M059J (cell line): ENCODE measurements at regions not wholly inside any gene's neighbourhood (a gene's known extent, or its start where the extent isn't known, plus 50 kb on each side); places are given as distances from the start of the nearest gene placed in this dataset.

Experiments used
- DNase-seq: peaks from one replicate; pipeline ENCODE4 v3.0.0-alpha.2; 2012; ENCODE audit warnings: low read depth

- DNase-seq: no peak
Measured at GRCh38 chr18:42394238-42394637, 439.2 kb downstream of the PIK3C3 start.

- DNase-seq: no peak
Measured at GRCh38 chr18:42401131-42401673, 446.2 kb downstream of the PIK3C3 start.

DNA sequence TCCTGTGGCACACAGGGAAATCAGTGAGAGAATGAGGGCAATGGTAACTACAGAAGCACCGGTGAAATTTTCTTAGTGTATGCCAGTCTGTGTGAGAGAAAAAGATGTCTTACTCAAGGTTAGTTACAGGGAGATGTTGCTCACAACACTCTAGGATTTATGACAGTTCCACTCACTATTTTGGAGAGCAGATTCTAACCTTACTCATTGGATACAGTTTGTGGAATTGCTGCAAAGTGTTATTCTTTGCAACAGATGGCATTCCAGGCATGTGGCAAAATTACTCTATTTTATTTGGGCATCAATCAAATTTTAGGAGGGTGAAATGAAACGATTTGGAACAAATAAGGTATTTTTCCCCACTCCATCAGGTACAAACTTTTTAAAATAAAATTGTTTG lies 449.1 kb downstream of the PIK3C3 start:
- no peak for DNase-seq

DNA sequence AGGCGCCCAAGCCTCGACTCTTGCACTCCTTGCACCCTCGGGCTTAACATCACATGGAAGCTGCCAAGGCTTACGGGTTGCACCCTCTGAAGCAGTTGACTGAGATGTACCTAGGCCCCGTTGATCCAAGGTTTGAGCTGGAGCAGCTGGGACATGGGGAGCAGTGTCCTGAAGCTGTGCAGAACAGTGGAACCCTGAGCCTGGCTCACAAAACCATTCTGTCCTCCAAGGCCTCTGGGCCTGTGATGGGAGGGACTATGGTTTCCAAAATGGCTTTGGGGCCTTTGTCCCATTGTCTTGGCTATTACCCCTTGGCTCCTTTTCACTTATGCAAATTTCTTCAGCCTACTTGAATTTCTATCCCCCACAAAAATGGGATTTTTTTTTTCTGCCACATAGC lies 454.0 kb downstream of the PIK3C3 start:
- DNase-seq: no peak

GRCh38 chr18:42412281-42412680 lies 457.2 kb downstream of the PIK3C3 start:
- no peak for DNase-seq

- DNase-seq: peak; percentile 85
Measured at GRCh38 chr18:42412896-42413295, 457.9 kb downstream of the PIK3C3 start.

DNA sequence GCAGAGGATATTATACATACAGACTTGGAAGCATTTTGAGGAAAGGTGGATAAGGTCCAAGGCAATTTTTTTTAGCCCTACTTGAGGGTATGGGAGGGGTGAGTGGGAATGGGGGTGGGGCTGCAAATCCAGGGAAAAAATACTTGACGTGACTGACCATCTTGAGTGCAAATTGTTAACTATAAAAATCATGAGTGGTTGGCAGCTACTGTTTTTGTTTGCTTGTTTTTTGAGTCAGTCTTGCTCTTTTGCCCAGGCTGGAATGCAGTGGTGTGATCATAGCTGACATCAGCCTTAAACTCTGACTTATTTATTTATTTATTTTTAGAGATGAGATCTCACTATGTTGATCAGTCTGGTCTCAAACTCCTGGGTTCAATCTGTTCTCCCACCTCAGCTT lies 458.8 kb downstream of the PIK3C3 start:
- peak; percentile 89 for DNase-seq

GRCh38 chr18:42414756-42415454 lies 459.9 kb downstream of the PIK3C3 start:
- peak; percentile 94 for DNase-seq

GRCh38 chr18:42417189-42417588 lies 462.2 kb downstream of the PIK3C3 start:
- no peak for DNase-seq

DNA sequence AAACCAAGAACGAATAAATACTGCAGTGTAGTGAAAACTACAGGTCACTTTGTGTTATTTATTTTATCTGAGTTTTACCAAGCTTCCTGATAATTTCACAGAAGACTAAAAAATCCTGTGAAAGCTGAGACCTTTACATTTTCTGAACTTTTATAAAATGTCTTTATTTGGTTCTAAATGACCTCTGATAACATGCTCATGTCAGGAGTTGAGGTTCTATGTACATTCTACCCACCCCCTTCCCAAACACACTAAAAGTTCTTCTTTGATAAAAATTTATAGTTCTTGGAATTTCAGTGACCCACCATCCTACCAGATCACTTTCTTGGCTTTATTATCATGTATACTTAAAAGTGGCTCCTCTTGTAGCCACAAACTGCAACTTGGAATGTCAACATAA lies 463.1 kb downstream of the PIK3C3 start:
- DNase-seq: no peak

- DNase-seq: no peak
Measured at GRCh38 chr18:42425025-42425424, 470.0 kb downstream of the PIK3C3 start.

GRCh38 chr18:42426496-42427015 lies 471.5 kb downstream of the PIK3C3 start:
- peak; percentile 61 for DNase-seq

- DNase-seq: no peak
Measured at GRCh38 chr18:42429196-42429595, 474.2 kb downstream of the PIK3C3 start.

- no peak for DNase-seq
Measured at GRCh38 chr18:42436222-42436765, 481.3 kb downstream of the PIK3C3 start.

- no peak for DNase-seq
Measured at GRCh38 chr18:42437001-42437400, 482.0 kb downstream of the PIK3C3 start.

GRCh38 chr18:42437646-42438045 lies 482.6 kb downstream of the PIK3C3 start:
- DNase-seq: peak; percentile 97

GRCh38 chr18:42442656-42443055 lies 487.6 kb downstream of the PIK3C3 start:
- DNase-seq: peak; percentile 51

- DNase-seq: no peak
Measured at GRCh38 chr18:42444349-42444748, 489.3 kb downstream of the PIK3C3 start.

DNA sequence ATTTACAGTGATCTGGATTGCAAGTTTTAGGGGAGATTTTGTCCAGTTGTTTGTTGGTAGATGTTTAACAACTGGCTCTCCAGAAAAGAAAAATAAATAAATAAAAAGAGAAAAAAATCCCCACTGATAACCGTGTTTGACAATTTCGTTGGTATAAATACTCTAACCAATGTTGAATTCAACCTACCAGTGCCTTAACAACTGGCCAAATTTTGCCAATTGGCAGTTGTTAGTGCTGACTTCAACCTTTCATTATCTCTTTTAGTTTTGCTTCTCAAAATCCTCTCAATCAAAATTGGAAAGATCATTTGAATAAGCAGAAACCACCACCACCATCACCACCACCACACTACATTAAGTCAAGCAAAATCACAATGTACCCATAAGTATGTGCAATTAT lies 490.3 kb downstream of the PIK3C3 start:
- DNase-seq: no peak

DNA sequence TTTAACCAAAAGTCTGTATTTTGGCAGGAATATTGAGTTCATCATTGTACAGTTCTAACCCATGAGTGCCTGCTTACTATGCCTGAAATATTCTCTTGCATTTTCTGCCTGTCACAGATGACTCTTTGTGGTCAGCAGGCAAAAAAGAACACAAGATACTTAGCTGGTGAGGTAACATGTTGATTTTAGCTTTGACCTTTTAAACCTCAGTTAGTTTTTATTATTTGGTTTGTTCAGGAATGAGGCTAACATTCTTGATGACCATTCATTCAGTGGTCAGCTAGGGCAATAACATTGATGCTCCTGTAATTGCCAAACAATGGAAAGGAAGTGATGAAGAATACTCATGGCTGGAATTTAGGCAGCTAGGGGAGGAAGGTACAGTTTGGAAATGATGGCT lies 491.2 kb downstream of the PIK3C3 start:
- peak; percentile 97 for DNase-seq

- no peak for DNase-seq
Measured at GRCh38 chr18:42447688-42448087, 492.7 kb downstream of the PIK3C3 start.

DNA sequence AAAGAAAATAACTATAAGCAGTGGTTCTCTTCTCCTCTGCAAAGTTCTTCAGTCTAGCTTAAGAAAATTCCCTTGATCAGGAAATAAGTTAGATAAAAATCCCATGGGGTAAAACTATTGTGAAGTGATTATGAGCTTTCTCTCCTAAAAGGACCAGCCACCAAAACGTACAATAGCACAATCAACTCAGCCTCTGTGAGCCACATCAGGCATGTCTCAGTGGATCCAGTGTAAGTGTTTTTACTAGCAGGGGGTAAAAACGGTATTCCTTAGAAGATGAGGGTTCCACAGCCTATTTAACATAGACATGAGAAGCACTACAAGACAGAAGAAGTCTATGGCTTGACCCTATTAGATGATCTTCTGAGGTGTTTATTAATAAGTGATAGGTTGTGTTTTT lies 503.2 kb downstream of the PIK3C3 start:
- no peak for DNase-seq

DNA sequence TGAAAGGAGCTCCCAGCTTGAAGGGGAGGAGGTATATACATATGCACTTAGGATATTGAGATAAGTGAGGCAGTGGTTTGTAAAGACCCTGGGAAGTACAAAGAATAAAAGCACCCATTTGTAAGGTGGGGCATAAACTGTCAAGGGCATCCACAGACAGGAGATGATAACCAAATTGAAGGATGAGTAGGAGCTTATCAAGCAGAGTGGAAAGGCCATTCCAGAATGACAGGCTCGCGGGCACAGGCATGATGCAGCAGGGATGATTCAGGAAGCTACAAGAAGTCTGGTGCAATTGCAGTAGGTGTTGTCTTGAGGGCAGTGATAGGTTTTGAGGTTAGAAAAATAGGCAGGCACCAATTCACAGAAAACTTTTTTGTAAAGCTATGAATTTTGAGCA lies 504.8 kb downstream of the PIK3C3 start:
- no peak for DNase-seq
